AG08396 (cell line): ENCODE measurements at regions not wholly inside any gene's neighbourhood (a gene's known extent, or its start where the extent isn't known, plus 50 kb on each side); places are given as distances from the start of the nearest gene placed in this dataset.
"Not testable (repeated sequence)": the region's sequence is repeated elsewhere in the genome, so short reads cannot be mapped to it uniquely, and the experiment has no call there.

ENCODE experiments used
- DNase-seq: peaks from one replicate; pipeline ENCODE4 v3.0.0; 2012; ENCODE audit warnings: low spot score, mixed read lengths

DNA sequence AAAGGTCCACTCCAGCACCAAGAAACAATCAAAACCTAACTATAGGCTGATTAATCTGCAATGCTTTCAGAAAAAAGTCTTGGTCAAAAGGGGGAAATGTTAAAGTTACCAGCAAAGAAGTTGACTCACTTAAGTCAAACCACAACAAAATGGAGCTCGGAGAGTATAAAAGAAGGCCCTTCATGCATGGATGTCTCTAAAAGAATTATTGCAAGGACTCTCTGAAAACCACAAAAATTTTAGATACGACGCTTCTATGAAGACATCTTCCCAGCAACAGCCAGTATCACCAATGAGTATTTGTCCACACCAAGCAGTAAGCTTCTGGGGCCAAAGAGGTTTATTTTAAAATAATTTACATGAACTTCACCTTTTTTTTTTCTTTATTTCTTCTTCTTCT is 1327.4 kb upstream of the CDH18 start:
- DNase-seq = not testable (repeated sequence)

DNA sequence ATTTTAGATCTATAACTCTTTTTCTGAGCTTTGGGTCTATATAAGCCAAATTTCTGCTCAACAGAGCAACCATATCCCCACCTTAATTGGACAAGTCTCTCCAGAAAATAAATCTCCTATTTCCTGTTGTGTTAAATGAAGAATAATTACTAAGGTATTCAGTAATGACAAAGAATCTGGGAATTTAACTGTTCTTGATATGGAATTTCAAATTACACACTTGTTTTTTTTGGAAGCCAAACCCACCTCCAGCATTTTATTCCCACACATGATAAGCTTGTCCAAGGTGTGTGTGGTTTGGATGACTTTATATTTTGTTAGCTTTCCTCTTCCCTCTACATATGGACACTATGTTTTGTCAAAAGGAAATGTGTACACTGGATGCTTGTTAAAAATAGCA is 1313.2 kb upstream of the CDH18 start:
- not testable (repeated sequence) for DNase-seq

DNA sequence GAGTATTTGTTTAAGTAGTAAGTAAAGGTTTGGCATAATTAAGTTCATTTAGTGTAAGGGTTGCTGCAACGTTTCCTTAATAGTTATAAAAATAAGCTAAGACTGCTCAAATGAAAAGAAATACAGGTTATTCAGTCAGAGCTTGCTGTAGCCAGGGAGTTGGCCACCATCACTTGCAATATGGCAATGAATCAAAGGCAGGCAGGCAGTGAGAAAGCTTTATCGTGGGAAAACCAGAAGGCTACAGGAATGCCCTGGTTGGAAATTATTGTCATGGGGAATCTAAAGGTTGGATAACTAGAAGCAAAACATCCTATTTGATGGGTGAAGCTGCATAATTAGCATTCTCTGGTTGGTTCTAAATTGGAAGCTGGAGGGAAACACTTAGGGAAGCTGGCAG is 1286.4 kb upstream of the CDH18 start:
- DNase-seq = not testable (repeated sequence)

DNA sequence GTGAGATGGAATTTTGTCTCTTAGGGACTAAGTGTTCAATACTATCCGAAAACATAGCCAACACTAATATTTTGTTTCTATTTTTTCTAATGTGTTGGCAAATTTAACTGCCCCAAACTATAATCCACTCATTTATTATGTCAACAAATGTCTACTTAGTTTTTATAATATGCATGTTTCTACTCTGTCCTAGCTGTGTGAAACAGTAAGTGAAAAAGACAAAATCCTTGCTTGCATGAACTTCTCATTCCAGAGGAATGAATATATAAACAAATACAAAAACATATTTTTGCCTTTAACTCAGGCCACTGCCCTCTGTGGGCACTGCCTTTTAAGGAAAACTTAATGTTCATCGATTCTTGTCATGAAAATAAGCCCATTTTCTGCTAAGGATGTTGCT is 1275.4 kb upstream of the CDH18 start:
- no peak for DNase-seq

DNA sequence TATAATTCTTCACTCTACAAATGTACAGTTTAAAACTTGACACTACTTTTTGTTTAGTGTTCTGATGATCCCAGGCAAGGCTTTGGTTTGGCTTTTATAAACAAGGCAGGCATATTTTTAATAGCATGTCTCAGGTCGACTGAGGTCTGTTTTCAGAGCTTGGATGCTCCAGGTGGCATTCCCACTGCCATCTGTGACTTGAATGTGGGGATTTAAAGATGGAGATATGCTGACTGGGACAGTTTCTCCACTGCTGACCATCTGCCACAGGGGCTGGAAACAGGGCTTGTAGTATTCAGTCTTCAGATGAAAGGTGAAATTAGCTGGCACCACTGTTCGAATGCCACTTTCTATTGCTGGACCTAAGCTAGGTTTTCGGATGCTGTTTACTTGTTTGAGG is 1266.2 kb upstream of the CDH18 start:
- no peak for DNase-seq

DNA sequence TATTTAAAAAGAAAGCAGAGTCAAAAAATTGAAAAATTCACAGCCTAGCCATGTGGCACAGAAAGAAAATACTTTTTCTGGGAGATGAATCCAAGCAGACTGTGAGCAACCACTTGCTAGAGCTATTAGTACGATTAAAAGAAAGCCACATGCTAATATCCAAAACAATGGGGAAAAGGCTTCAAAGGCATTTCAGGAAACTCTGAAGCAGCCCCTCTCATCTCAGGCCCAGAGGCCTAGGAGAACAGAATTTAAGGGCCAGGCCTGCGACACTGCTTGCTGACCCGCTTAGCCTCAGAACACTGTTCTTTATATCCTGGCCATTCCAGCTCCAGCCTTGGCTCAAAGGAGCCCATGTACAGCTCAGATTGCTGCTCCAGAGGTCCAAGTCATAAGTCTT is 1257.0 kb upstream of the CDH18 start:
- DNase-seq = no peak

DNA sequence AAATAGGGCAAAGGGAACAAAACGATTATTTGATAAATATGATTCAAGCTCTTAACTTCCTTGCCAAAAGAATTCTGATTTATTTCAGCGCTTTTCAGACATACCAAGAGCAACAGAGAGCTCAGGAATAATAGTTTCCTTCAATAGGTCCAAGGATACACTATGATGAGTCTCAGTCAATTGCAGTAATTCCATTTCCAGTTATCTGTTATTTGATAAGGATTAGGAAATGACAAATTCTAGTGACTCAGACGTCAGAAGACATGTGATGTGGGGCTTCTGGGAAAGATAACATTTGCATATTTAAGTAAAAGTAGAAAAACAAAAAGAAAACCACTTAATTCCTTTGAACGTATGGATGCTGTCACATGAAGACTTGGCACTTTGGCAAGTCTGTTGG is 1250.8 kb upstream of the CDH18 start:
- DNase-seq = no peak

DNA sequence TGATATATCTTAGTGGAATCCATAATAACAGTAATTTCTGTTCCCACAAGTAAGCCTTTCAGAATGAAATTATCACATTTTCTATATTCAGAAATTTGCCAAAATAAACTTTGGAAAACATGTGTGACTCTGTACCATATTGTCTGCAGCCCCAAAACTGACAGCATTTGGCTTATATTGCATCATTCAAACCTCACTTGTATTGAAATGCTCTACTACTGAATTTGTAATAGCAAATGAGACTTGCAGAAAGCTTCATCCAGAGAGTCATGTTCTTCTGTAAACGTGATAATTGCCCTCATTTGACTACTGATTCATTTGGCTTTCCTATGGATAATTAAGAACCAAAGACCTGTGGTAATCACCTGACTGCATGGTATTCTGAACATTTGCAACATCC is 1249.5 kb upstream of the CDH18 start:
- no peak for DNase-seq

DNA sequence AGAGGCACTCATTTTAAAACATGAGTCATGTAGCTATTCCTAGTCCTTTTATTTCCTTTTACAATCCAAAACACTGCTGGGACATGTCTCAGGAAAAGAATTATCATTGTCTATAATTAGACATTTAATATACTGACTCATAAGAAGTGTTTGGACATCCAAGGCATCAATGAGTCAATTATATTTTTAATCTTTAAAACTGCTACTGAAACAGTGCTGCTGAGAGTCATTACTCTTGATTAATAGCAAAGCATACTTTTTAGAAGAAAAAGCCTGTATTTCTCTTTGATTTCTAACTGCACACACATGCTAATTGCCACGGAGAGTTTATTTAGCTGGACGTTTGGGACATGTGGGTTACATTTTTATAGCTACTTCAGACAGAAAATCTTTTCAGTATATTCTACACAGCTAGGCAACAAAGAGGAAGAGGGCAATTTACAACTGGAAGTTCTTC is 1249.0 kb upstream of the CDH18 start:
- DNase-seq = no peak

DNA sequence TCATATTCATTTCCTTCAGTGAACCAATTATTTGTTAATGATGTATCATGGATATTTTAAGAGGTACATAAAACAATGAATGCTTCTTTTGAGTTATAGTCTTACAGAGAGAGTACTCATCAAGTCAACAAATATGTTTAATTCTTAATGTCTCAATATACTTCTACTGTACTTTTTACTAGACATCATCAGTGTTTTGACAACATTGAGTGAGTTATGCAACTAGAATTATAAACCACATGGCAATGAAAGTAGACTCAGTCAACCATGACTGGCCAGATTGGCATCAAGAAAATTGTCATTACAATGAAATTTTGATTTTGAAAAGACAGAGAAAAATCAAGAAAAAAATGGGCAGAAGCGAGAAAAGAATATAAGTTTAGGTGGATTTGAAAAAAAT is 1248.1 kb upstream of the CDH18 start:
- no peak for DNase-seq

DNA sequence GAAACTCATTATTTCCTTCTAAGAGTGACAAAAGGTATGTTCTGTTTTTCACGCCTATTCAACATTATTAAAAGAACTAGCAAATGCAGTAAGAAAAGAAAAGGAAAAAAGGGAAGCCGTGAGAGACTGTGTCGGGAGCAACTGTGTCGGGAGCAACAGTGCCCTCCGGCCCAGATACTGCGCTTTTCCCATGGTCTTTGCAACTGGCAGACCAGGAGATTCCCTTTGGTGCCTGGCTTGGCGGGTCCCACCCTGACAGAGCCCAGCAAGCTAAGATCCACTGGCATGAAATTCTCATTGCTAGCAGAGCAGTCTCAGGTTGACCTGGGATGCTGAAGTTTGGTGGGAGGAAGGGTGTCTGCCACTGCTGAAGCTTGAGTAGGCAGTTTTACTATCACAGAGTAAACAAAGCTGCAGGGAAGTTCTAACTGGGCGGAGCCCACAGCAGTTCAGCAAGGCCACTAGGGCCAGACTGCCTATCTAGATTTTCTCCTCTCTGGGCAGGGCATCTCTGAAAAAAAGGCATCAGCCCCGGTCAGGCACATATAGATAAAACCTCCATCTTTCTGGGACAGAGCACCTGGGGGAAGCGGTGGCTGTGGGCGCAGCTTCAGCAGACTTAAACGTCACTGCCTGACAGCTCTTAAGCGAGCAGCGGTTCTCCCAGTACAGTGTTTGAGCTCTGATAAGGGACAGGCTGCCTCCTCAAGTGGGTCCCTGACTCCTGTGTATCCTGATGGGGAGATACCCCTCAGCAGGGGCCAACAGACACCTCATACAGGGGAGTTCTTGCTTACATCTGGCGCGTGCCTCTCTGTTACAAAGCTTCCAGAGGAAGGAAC is 1237.4 kb upstream of the CDH18 start:
- no peak for DNase-seq

DNA sequence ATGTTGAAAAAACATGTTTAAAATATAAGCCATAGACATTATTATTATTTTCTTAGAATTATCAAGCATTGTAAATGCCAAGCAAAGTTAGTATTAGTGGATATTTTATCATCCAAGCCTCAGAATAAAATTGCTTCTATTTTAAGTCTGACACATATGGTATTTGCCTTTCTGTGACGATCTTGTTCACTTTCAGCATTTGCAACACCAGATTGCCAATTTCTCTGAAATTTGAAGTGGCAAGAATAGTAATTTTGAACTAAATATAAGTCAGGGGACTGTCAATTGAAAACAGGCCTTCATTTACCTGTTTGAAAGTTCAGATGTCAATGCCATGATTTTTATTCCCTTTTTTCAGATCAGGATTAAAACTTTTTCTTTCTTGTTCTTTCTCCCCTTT is 1233.6 kb upstream of the CDH18 start:
- DNase-seq = no peak

DNA sequence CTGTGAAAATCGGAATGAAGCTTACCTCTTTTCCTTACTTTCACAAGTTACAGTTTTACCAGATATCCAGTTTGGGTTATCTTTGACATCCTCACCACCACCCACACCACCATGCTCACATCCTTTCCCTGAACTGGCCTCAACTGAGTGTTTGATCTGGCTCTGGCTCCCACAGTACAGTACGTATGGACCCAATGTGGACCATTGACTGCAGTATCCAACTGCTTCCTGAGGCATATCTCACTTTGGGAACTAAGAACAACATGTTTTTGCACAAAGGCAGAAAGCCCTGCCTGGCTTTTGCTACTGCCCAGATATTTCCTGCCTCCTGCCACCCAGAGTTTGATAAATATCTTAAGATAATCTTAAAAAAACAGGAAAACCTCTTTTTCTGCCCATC is 1232.0 kb upstream of the CDH18 start:
- no peak for DNase-seq

DNA sequence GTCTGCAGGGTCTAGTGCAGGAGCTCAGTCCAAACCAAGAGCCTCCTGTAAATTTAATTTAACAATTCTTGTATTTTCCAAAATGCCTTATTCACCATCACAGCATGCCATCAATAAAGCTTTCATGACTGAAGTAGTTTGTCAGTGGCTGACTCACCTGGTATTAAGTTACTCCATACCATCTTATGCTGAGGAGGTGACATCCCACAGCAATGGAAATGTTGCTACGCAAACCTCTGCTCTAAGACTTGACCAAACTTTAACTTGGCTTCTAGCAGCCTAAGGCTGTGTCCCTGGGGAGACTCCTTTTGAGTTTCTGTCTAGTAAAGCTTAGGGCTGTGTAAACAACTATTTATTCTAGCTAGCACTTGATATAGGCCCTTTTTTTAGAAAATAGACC is 1231.3 kb upstream of the CDH18 start:
- DNase-seq = no peak

DNA sequence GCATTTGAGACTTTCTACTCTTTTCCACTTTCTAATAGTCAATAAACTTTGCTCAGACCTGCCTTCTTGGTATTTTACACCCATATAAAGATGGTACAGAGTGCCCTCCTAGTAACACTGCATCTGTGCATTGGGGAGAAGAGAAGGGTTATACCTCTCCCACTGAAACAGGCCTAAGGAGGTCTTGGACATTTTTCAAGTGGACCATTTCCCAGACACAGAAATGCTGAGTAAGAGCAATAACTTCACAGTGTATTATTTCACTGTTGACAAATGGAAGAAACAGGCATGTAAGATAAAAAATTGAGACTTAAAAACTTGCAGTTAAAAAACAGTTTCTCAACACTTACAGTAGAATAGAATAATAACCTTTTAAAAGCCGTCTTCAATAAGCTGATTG is 1224.0 kb upstream of the CDH18 start:
- DNase-seq = no peak

DNA sequence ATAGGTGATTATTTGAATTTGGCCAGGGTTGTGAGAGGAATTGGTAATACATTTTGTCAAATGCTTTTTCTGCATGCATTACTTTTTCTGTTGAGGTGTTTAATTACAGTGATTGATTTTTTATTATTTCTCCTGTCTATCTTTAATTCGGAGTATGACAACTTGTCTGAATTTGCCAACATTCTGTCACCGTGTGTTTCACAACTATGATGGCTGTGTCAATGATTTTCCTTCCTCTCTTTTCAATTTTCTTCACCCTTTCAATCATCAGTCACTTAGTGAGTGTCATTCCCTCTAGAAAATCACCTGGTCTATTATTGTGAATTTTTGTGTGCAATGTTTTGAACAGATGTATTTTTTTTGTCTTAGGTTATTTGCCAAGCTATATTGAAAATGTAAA is 1221.4 kb upstream of the CDH18 start:
- DNase-seq = no peak

DNA sequence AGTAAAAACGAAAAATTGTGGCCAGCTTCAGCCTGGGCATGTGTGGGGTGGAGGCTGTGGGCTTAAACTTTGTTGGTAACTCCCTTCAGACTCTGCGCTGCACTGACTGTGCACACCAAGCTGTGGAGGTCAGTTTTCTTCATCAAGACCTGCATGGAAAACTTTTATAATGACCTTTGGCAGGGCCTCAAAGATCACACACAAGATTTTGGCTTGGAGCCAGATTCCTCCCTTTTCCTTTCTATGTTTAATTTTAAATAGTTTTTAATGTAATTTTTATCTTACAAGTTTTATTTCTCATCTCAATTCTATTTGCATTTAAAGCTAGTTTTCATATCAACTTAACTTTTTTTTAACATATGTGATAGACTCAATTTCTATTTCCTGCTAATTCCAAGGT is 1211.1 kb upstream of the CDH18 start:
- DNase-seq = no peak

DNA sequence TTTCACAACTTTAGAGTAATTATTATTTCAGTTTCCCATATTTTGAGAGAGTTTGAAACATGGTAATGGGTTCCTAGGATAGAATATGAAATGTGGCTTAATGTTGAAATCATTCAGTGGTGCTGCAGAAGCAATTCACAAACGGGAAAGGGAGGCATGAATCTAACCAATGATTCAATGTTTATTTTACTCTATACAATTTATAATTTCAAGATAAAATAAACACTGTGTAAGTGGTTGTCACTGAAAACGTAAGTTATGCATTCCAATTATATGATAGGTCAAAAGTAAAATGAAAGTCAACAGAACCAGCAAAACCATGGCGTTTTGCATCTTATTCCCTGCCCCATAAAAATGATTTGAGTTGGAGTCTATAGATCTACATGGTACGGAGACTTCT is 1207.1 kb upstream of the CDH18 start:
- no peak for DNase-seq

DNA sequence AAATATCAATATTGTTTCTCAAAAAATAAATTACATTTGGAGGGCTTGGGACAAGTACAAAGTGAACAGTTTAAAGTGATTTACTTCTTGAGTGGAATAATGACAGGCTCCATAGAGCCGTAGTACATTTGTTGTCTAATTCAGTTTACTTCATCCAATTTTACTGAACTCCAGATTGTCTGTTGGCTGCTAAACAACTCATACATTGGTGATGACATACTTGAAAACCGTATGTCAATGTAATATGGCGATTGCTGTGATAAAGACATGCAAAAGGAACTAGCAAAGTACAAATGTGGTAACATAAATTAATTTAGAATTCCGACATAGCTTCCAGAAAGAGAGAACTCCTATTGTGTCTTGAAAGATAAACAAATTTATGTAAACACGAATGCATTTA is 1197.5 kb upstream of the CDH18 start:
- DNase-seq = no peak

DNA sequence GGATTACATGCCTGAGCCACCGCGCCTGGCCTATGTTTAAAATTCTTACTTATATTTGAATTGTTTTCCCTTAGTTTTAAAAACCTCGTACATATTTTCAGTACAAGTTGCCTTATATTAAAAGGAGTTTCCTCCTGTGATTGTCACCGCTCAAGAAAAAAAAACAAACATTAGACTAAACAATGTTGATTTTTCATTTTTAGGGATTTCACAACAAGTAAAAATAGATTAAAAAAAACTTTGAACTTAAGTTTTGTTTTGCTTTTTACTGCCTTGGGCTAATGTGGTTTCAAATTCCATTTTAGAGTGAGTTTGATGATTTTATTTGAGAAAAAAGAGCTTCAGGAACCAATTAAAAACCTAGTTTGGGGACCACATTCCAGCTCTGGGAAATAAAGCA is 1196.6 kb upstream of the CDH18 start:
- no peak for DNase-seq

DNA sequence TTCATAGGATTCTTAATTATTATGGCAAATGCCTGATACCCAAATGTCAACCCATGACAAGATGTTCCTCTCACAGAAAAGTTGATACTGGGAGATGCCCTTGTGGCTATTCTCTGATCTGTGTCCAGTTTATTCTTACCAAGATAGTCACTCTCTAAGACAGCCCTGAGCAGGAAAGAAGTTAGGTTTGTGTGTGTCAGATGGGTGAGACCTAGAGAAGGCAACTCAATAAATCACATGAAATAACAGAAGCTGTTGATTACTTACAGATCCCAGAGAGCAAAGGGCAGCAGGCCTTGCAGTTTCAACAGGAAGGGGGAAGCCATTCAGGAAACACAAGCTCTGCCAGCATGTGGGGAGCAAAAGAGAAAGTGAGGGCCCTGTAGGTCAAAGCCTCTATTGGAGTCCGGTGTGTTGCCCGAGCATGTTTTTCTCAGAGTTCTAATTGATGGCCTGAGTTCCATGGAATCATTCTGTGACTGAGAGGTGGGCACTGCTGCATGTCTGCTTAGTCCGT is 1193.7 kb upstream of the CDH18 start:
- DNase-seq = no peak

DNA sequence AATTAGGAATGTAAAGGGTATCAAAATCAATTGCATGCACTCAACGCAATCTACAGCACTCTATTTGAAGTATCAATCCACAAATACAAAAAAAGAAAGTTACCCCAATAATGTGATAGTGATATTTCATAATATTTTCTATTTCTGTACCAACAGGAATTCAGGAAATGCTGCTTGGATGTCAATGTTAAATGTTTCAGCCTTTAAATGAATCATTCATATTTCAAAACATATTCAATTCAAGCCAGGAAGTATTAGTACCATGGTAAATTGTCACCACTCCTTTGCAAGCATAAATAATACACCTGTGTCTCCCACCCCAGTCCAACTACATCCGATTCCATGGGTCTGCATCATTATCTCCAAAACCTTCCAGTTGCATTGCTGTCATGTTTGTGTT is 1185.5 kb upstream of the CDH18 start:
- no peak for DNase-seq

DNA sequence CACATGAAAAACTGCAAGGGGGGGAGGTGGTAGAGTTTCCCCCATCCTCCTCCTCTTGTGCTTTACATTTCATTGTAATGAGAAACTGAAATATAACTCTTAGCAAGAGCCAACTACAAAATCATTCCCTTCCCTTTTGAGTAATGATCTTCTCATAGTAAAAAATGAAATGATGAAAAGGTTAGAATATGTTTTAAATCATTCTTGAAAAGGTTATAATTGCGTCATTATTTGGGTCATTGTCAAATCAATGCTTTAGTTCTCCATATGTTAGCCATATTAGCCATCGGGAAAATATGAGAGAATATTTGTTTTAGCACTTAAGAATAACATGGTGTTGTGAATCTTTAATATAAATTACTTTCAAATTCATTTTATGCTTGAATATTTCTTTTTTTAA is 1185.0 kb upstream of the CDH18 start:
- DNase-seq = no peak

DNA sequence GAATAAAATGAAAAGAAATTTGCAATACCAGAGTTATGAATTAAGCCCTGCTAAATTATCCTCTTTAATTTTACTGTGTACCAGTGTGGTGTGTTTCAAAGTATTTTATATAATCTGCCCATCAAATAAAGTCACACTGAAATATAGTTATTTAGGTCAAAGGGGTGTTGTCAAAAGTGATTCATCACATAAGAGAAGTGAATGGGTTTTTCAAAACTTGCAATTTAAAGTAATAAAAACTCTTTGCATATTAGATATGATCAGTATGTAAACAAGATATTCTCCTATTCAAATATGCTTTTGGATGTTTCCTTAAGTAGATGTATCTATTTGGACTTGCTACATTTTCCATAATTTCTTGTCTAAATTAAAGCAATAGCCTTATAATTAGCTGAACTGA is 1183.0 kb upstream of the CDH18 start:
- DNase-seq = no peak
